Esophagus squamous epithelium (tissue), 4 donors: ENCODE measurements at regions not wholly inside any gene's neighbourhood (a gene's known extent, or its start where the extent isn't known, plus 50 kb on each side); places are given as distances from the start of the nearest gene placed in this dataset.

Experiments
- POLR2A ChIP-seq, 4 donors: fragments of 450-650 bp; IDR thresholded peaks; one replicate each; pipeline ENCODE4 v1.6.1; 2017; ENCODE audit warnings: antibody characterized with exemption in 4 of 4, mild to moderate bottlenecking in 4 of 4, moderate library complexity in 3 of 4
- TF ChIP-seq, protein P1 (sequence below), 6 experiments: fragments of 450-650 bp in 4 of 6; fragments of 200-600 bp in 2 of 6; sonication (generic) in 2 of 6; IDR thresholded peaks; one replicate each; pipeline ENCODE4 v1.5.1; 2016 to 2019; ENCODE audit warnings: antibody characterized with exemption in 6 of 6, mild to moderate bottlenecking in 4 of 6, moderate library complexity in 4 of 6

DNA sequence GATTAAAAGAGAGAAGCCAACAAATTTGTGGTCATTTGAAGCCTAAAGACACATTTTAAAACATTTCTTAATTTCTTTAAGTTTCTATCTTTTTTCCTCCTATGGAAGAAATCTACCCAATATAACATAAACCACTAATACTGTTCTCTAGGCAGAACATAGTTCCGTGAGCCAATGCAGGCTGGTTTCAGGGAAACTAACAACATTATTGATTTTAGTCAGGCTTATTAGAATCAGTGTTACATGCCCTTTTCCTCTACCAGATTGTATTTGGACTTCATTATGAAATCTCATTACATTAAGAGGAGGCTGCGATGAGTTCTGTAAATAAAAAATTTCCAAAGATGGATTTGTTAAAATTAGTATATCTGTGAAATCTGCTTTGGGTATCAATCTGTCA lies 249.9 kb downstream of the PTBP2 start:
- TF ChIP-seq, protein P1, sequence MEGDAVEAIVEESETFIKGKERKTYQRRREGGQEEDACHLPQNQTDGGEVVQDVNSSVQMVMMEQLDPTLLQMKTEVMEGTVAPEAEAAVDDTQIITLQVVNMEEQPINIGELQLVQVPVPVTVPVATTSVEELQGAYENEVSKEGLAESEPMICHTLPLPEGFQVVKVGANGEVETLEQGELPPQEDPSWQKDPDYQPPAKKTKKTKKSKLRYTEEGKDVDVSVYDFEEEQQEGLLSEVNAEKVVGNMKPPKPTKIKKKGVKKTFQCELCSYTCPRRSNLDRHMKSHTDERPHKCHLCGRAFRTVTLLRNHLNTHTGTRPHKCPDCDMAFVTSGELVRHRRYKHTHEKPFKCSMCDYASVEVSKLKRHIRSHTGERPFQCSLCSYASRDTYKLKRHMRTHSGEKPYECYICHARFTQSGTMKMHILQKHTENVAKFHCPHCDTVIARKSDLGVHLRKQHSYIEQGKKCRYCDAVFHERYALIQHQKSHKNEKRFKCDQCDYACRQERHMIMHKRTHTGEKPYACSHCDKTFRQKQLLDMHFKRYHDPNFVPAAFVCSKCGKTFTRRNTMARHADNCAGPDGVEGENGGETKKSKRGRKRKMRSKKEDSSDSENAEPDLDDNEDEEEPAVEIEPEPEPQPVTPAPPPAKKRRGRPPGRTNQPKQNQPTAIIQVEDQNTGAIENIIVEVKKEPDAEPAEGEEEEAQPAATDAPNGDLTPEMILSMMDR (IDR thresholded peaks at IDR 0.05), result no peak
- no peak for TF ChIP-seq POLR2A (IDR thresholded peaks at IDR 0.05)
